Nephron progenitor cell (in vitro differentiated cells): ENCODE measurements at regions not wholly inside any gene's neighbourhood (a gene's known extent, or its start where the extent isn't known, plus 50 kb on each side); places are given as distances from the start of the nearest gene placed in this dataset.

Source experiments
- DNase-seq: peaks from one replicate; pipeline ENCODE4 v3.0.0; 2021
- H3K27ac Mint-ChIP-seq: 2 replicates; pipeline ENCODE4 v1.8.0; 2021; ENCODE audit warnings: mild to moderate bottlenecking, moderate library complexity, mixed read lengths
- H3K27me3 Mint-ChIP-seq: 2 replicates; pipeline ENCODE4 v1.8.0; 2021; ENCODE audit warnings: mild to moderate bottlenecking, low read depth, mixed read lengths; ENCODE audit not compliant: poor library complexity
- H3K36me3 Mint-ChIP-seq: 2 replicates; pipeline ENCODE4 v1.8.0; 2021; ENCODE audit warnings: low read depth, mixed read lengths
- H3K4me1 Mint-ChIP-seq: 2 replicates; pipeline ENCODE4 v1.8.0; 2021; ENCODE audit warnings: mixed read lengths
- H3K4me3 Mint-ChIP-seq: 2 replicates; pipeline ENCODE4 v1.8.0; 2021; ENCODE audit warnings: mild to moderate bottlenecking, moderate library complexity, mixed read lengths
- H3K9me3 Mint-ChIP-seq: 2 replicates; pipeline ENCODE4 v1.8.0; 2021; ENCODE audit warnings: mild to moderate bottlenecking, moderate library complexity, mixed read lengths
- TF ChIP-seq, protein P1 (sequence below): fragments of 200-600 bp; sonication (generic); IDR thresholded peaks from 2 replicates; pipeline ENCODE4 v1.5.0; 2021; ENCODE audit warnings: antibody characterized with exemption

DNA sequence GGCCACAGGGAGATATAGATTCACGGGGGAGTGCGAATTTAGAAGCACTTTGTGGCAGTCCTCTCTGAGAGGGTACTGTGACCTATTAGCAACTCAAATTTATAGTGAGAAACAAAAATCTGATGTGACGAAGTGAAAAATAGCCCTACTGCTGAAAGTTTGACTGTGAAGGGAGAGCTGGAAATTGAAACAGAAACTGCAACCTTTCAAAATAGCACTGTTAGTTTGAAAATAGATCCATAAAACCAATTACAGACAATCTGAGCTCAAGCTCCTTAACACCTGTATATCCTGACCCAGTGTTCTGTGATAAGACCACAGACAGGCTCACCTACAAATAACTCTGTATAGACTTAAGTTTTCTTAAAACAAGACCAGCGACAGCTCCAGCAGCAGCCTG, 420.1 kb downstream of the IRX1 start:
- DNase-seq: no peak
- Mint-ChIP-seq H3K27me3 (peaks cover 3% of the 10 kb centered on the region), H3K9me3 (peaks cover 4% of the 10 kb centered on the region), H3K27ac (no peak overlapping the region), H3K4me1 (peaks cover 23% of the 10 kb centered on the region), H3K4me3 (no peak overlapping the region), H3K36me3 (no peaks in the 10 kb centered on the region)
- TF ChIP-seq, protein P1, sequence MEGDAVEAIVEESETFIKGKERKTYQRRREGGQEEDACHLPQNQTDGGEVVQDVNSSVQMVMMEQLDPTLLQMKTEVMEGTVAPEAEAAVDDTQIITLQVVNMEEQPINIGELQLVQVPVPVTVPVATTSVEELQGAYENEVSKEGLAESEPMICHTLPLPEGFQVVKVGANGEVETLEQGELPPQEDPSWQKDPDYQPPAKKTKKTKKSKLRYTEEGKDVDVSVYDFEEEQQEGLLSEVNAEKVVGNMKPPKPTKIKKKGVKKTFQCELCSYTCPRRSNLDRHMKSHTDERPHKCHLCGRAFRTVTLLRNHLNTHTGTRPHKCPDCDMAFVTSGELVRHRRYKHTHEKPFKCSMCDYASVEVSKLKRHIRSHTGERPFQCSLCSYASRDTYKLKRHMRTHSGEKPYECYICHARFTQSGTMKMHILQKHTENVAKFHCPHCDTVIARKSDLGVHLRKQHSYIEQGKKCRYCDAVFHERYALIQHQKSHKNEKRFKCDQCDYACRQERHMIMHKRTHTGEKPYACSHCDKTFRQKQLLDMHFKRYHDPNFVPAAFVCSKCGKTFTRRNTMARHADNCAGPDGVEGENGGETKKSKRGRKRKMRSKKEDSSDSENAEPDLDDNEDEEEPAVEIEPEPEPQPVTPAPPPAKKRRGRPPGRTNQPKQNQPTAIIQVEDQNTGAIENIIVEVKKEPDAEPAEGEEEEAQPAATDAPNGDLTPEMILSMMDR: no peak

DNA sequence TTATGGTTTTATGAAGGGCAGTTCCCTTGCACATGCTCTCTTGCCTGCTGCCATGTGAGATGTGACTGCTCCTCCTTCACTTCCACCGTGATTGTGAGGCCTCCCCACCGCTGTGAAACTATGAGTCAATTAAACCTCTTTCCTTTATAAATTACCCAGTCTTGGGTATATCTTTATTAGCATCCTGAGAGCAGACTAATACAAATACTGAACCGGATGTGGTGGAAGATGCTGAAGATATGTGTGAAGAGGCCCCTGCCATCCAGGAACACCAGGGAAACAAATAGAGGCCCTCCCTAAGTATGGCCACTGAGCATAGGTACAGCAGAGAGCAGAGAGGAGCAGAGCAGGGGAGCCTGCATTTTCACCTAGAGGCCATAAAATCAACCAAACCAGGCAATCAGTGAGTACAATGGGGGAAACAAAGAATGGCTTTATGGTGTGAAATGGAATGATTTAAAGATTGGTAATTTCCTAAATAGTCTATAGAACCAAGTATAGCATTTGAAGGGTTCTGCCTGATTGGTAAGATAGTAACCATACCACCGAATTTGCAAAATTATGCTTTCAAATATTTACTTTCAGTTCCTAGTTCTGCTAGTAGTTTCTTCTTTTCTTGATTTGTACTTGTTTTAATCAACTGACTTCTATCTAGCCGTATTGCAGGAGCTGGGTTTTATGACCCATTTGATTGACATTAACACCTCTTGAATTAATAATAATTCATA, 421.6 kb downstream of the IRX1 start:
- Mint-ChIP-seq H3K4me3 (no peak overlapping the region), H3K36me3 (no peaks in the 10 kb centered on the region), H3K27ac (no peak overlapping the region), H3K27me3 (peaks cover 3% of the 10 kb centered on the region), H3K9me3 (peaks cover 4% of the 10 kb centered on the region), H3K4me1 (peaks cover 23% of the 10 kb centered on the region)
- TF ChIP-seq, protein P1: no peak
- DNase-seq: no peak

DNA sequence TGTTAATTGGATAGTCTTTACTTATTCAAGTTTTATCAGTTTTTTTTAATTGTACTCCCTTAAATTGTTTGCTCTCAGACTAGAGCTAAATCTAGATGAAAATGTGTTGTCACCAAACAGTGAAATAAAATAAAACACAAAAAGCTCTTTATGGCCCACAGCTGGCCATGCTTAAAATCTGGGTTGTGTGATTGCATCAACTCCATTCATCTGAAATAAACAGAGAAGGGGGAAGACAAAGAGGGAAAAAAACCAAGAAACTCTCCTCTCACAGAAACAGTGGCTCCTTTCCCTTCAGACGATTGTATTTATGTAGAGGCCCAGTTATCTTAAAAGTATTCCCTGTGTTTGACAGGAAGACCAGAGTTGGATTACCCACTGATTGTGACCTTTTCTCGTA, 422.4 kb downstream of the IRX1 start:
- H3K36me3 Mint-ChIP-seq: no peaks in the 10 kb centered on the region
- peaks cover 23% of the 10 kb centered on the region for H3K4me1 Mint-ChIP-seq
- H3K27ac Mint-ChIP-seq: no peak overlapping the region
- DNase-seq: no peak
- peaks cover 7% of the 10 kb centered on the region for H3K27me3 Mint-ChIP-seq
- TF ChIP-seq, protein P1: no peak
- H3K9me3 Mint-ChIP-seq: peaks cover 4% of the 10 kb centered on the region
- H3K4me3 Mint-ChIP-seq: no peak overlapping the region

DNA sequence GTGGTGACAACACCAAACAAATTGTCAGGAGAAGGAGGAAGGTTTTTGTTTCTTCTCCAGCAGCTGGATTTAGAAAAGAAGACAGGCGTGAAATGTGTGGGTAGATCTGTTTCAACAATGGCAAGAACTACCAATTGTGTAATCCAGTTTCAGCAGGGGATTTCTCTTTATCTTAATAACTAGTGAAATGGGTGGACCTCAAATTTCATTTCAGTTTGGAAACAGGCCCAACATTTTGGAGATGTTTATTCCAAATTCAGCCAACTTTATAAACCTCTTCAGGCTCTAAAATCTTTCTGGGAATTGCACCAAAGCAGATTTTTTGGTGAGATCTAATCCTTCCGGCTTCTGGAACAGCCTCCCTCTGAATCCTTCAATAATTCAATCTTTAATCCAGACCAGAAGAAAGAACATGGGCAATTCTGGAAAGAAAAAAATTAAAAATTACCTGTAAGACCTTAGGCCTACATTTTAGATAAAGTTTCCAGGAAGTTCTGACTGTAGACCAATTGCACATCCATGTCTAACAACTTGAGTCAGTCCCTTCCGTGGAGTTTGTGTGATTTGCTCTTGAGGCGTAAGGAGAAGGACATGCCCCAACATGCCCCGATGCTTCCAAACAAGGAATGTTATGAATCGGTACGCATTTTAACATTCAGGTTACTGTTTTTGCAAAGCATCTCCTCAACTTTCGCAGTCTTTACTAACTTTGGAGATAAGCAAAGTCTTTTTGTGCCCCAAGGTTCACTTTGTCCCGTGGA, 423.6 kb downstream of the IRX1 start:
- Mint-ChIP-seq H3K36me3 (no peaks in the 10 kb centered on the region), H3K4me1 (peaks cover 23% of the 10 kb centered on the region), H3K4me3 (no peak overlapping the region), H3K27ac (no peak overlapping the region), H3K27me3 (peaks cover 7% of the 10 kb centered on the region), H3K9me3 (peaks cover 4% of the 10 kb centered on the region)
- TF ChIP-seq, protein P1: no peak
- no peak for DNase-seq

DNA sequence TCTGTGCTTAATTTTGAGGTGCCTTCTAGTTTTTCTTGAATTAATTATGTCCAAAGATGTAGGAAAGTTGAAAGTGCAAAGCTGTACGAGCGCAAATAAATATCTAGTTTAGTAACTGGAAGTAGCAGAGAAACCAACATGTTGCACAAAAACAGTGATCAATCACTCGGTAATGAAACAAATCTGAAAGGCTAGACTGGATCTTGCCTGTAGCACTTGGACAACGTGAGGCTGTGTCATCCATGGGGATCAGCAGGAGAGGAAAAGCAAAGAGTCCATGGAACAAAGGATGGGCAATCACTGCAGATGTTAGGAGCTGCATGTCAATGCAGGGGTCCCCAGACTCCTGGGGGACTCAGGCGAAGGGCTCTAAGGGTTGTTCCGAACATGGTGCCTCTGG, 424.2 kb downstream of the IRX1 start:
- peaks cover 23% of the 10 kb centered on the region for H3K4me1 Mint-ChIP-seq
- H3K27me3 Mint-ChIP-seq: peaks cover 7% of the 10 kb centered on the region
- peak overlapping the region; percentile 47 for H3K27ac Mint-ChIP-seq
- DNase-seq: no peak
- peaks cover 4% of the 10 kb centered on the region for H3K9me3 Mint-ChIP-seq
- no peak overlapping the region for H3K4me3 Mint-ChIP-seq
- H3K36me3 Mint-ChIP-seq: no peaks in the 10 kb centered on the region
- TF ChIP-seq, protein P1: no peak
